GM18867 (cell line): ENCODE measurements at regions not wholly inside any gene's neighbourhood (a gene's known extent, or its start where the extent isn't known, plus 50 kb on each side); places are given as distances from the start of the nearest gene placed in this dataset.
"Not testable (repeated sequence)": the region's sequence is repeated elsewhere in the genome, so short reads cannot be mapped to it uniquely, and the experiment has no call there.

ENCODE experiments used
- ATAC-seq: cut with Tn5 transposase; IDR thresholded peaks from one replicate; pipeline ENCODE4 v1.9.1; 2021; ENCODE audit warnings: mild to moderate bottlenecking, moderate library complexity; ENCODE audit not compliant: unreplicated experiment

- no peak for ATAC-seq
Measured at GRCh38 chr3:145079436-145079835, 1081.5 kb downstream of the PLOD2 start.

DNA sequence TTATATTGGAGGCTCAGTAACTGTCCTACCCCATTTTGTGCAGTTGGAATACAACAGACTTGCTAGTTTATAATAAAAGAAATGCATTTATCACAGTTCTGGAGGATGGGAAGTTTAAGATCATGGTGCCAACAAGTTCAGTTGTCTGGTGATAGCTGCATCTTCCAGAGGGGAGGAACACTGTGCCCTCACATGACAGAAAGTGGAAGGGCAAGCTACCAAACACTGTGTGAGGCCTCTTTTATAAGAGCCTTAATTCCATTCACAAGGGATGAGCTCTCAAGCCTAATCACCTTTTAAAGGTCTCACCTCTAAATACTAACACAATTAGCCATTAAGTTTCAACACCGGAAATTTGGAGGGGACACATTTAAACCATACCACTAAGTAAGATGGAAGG, 1073.9 kb downstream of the PLOD2 start:
- no peak for ATAC-seq

DNA sequence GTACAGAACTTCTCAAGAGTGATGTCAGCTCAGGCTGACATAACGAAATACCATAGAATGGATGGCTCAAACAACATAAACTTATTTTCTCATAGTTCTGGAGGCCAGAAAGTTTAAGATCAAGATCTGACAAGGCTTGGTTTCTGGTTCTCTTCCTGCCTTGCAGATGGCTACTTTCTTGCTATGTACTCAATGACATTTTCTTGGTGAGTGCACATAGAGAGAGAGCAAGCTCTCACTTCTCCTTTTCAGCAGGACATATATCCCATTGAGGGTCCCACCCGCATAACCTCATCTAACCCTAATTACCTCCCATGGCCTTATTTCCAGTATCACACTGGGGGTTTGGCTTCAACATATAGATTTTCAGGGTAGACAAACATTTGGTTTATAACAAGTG, 1072.1 kb downstream of the PLOD2 start:
- no peak for ATAC-seq

DNA sequence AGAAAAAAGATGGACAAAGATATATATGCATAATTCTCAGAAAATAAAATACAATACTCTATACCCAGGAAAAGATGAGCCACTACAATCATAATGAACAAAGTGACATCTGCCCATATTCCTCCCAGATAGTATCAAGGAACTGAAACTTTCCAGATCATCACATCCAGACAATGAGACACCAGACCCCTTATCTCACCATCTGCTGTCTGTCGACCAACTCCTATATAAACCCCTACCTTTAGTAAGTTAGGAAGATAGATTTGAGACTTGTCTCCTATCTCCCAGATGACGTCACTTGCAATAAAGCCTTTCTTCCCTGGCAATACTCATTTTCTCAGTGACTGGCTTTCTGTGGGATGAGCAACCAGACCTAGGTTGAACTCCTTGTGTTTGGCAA, 1071.6 kb downstream of the PLOD2 start:
- no peak for ATAC-seq

DNA sequence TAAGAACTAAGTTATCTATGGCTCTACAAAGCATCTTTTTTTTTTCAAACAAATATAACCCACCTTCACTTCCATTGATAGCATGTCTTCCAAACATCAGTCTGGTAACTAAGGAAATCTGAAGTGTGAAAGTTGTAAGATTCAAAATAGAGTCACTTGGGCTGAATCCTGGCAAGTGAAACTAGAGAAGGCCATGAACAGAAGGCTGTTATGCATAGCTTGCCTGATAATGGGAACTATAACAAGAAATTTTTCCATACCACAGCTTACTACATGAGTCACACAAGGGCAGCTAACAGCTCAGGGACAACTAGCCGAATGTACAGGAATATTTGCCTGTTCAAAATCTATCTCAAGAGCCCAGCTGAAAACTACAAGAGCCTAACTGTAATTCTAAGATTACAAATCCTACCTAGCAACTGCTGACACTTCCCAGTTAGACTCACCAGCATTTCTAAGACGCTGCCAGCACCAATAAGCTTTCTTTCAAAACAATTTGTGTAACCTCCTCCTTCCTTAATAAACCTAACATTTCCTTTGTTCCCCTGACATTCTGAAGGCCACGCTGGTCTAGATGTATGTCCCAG, 1066.5 kb downstream of the PLOD2 start:
- ATAC-seq: peak; percentile 96

DNA sequence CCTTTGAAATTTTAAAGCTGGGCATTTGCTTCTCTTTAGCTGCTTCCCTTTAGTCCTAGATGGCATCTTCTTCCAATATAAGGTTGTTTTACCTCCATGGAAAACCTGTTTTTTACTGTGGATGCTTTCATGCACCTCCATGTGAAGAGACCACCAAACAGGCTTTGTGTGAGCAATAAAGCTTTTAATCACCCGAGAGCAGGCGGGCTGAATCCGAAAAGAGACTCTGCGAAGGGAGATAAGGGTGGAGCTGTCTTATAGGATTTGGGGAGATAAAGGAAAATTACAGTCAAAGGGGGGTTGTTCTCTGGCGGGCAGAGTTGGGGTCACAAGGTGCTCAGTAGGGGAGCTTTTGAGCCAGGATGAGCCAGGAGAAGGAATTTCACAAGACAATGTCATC, 1049.8 kb downstream of the PLOD2 start:
- not testable (repeated sequence) for ATAC-seq

DNA sequence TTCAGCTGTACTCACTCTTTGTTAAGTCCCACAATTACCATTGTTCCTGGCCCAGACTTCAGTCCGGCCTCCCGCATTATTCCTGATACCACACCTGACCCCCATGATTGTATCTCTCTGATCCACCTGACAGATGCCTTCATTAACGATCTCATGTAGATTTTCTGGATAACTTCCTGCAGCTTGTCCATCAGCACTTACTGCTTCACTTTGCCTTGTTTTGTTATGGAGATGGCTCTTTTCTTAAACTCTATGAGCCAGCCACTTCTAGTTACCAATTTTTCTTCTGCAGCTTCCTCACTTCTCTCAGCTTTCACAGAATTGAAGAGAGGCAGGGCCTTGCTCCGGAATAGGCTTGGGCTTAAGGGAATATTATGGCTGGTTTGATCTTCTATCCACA, 1044.2 kb downstream of the PLOD2 start:
- no peak for ATAC-seq

DNA sequence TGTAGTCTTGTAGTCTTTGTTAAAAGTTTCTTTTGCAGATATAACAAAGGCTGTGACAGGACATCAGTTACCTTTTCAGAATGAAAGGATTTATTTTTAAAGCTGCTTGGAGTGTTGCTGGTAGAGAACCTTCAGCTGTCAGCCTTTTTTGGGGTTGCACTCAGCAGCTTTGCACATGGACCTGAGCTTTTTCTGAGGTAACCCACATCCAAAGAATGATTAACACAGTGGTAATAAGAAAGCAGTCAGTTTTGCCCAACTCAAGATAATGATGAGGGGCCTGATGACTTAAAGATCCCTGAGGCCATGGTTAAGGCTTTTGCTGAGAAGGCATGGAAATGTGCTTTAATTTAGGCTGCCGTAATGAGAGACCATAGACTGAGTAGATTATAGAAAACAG, 1042.7 kb downstream of the PLOD2 start:
- ATAC-seq: no peak

- ATAC-seq: no peak
Measured at GRCh38 chr3:145124900-145125678, 1035.9 kb downstream of the PLOD2 start.

DNA sequence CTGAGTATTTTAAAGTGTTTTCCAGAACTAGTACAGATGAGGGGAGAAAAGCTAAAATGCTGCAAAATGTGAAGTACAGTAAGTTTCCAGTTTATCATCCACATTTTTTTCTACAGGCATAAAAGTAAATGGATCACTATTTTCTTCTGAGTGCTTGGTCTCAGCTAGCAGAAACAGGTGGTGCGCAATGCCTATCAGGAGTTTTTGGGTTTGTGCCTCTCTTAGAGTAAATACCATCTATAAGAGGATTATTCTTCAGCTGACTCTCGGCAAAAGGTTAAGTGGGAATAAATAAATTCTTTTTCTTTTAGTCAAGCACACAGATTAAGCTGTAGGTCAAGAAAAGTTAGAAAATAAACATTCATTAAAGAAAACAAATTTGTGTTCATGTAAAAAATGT, 1027.7 kb downstream of the PLOD2 start:
- ATAC-seq: no peak

- no peak for ATAC-seq
Measured at GRCh38 chr3:145134738-145135137, 1026.2 kb downstream of the PLOD2 start.

DNA sequence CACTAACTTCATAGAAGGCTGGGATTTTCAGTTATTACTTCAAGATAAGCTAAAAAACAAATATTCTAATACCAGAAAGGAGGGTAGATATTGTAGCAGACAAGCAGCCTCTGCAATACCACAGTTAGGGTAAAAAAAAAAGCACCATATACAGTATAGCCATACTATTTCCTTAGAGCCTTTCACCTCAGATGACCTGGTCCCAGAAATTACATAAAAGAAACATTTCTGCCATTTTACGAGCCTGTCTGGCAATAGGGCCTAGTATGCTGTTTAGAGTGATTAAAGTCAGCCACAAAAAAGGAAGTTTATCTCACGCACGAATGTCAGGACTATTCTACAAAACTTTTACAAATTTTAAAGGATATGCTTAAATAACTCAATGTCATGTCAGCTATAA, 1016.6 kb downstream of the PLOD2 start:
- no peak for ATAC-seq

GRCh38 chr3:145145461-145145860, 1015.5 kb downstream of the PLOD2 start:
- ATAC-seq: no peak

- no peak for ATAC-seq
Measured at GRCh38 chr3:145159640-145160039, 1001.3 kb downstream of the PLOD2 start.

DNA sequence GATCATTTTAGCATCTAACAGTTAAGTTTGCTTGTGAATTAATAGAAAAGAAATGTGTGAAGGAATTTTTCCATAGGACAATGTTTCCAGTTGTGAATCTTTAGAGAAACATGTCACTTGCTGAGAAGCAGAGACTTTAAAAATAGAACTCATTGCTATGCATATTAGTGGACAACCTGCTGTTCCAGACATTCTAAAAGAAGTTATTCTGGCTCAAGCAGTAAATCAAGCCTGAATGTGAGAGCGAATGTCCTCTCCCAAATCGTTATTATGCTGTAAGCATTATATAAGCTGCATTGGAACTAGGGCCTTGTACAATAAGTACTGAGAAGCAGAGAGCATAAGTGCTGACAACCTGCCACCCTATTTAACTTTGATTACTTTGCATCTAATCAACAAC, 990.9 kb downstream of the PLOD2 start:
- ATAC-seq: no peak

- no peak for ATAC-seq
Measured at GRCh38 chr3:145175626-145176025, 985.4 kb downstream of the PLOD2 start.

DNA sequence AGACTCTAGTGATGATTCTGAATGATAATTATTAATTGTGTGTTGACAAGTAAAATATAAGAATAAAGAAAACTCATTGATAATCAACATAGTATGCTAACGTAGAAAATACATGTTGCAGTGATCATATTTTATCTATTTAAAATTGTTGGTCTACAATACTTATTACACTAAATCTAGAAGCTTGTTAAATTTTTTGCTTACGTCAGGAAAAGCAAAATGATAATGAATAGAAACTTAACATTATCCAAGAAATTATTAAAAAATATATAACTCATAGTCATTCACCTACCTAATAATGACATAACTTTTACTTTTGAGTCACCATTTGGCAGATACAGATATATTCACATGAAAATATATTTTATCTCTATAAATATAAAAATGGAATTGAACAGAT, 984.1 kb downstream of the PLOD2 start:
- no peak for ATAC-seq

DNA sequence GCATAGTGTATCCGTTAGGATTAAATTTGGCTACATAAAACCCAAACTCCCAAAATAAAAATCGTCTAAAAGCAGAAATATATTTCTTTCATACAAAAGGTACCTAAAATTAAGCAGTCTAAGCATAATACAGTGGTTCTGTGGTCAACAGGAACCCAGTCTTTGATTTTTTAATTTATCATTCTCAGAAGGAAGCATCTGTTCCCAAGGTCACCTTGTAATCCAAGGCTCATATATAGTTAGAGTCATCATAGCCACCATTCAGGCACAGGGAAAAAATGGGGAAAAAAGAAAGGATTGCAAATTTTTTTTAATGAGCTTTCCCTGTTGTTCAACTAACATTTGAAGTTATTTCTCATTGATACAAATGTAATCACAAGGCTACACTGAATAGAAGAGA, 983.2 kb downstream of the PLOD2 start:
- no peak for ATAC-seq

DNA sequence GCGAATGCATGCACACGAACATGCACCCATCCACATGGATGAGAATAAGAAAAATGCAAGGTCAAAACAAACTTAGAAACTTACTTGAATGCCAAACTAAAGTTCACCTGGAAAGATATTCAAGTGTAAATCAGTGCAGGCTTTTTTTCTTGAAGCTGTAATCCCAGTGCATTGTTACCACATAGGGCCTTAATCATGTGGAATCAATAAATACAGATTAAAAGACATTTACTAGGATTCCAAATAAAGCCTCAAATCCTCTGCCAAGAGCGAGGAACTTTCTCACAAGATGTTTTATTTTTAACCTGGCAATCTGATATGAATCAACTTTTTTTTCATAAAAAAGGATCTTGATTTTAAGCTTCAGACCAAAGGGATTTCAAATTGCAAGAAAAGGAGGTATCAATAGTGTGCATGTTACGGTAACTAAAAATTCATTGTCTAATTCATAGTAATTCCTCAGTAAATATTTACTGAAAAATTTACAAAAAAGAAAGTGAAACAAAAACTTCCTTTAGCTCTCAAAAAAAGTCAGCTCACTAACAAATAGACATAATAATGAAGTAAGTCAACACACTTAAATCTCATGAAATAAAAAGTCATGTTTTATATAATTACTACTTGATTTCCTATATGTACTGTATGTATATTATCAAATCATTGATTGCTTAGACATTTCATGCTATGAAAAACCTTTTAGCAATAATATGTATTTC, 978.6 kb downstream of the PLOD2 start:
- ATAC-seq: no peak

GRCh38 chr3:145183261-145183660, 977.7 kb downstream of the PLOD2 start:
- no peak for ATAC-seq

DNA sequence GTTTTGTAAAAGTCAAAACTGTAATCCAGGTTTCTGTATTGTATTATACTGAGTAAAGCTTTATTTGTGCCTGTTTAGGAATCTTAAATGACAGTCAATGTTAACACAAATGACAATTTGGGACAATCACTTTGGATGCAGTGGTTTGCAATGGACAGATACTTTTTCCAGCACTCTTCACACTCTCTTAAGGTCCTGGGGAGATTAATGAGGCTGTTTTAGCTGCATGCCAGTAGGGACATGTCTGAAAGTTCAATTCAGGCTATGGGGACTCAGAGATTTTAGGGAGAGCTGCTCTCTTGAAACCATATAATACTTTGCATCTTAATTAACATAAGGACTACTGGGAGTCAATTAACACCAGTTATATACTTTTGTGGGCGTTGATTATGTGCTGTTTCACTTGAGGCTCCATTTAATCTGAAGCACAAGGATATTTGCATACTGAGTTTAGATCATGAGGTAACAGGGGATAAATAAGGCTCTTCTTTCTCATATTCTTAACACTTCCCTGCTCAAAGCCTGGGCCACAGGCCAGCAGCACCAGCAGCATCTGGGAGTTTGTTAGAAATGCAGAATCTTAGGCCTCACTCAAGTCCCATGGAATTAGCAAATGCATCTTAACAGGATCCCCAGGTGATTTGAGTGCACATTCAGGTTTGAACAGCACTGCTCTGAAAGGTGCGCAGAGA, 972.8 kb downstream of the PLOD2 start:
- no peak for ATAC-seq

GRCh38 chr3:145190138-145190537, 970.8 kb downstream of the PLOD2 start:
- ATAC-seq: no peak
